ENCODE measurements at regions not wholly inside any gene's neighbourhood (a gene's known extent, or its start where the extent isn't known, plus 50 kb on each side); places are given as distances from the start of the nearest gene placed in this dataset.

GRCh38 chr18:34501553-34501952, 208.5 kb upstream of the DTNA start:
- no peak for TF ChIP-seq CTCF (conservative IDR thresholded peaks at IDR 0.05)
- TF ChIP-seq ZFX (IDR thresholded peaks at IDR 0.05), result no peak

Measured in C4-2B (cell line).